ENCODE measurements at regions not wholly inside any gene's neighbourhood (a gene's known extent, or its start where the extent isn't known, plus 50 kb on each side); places are given as distances from the start of the nearest gene placed in this dataset.
"Not testable (repeated sequence)": the region's sequence is repeated elsewhere in the genome, so short reads cannot be mapped to it uniquely, and the experiment has no call there.

DNA sequence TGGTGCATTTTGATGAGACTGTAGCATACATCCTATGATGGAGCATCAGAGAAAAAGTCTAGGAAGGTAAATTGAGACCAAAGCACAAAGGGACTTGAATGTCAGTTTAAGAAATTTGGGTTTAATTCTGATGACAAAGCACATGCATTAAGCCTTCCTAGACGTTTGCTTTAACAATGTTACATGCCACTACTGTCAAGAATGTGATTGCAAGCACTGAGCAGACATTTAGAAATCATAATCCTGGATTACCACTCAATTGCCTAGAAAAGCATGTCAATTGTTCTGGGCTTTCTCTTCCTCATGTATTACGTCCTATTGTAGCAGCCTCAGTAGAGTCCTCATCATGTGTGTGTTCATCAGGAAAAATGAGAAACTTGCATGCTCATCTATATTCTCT lies 117.1 kb downstream of the ZNF281 start:
- no peak for DNase-seq (ENCODE audit: low spot score)
- intact Hi-C loops (cut with DNase I): no loop called here
- no peak for ATAC-seq

DNA sequence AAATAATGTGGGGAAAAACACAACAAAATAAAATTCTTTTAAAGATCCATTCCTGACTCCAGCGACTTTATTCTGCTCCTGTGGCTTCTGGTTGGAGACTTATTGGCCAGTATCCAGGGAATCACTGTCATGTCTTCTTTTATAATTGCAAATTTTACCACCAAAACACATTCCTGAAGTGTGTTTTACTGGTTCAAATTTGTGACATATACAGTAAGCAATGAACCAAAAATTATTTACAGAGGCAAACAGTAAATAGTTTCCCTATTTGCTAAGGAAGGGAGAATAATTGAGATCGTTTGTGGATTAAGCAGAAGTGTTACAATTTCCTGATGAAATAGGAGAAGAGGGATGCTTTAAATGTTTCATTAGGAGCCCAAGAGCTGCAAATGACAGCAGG lies 118.7 kb downstream of the ZNF281 start:
- ATAC-seq: no peak
- no peak for DNase-seq (ENCODE audit: low spot score)
- intact Hi-C loops (cut with DNase I): no loop called here

DNA sequence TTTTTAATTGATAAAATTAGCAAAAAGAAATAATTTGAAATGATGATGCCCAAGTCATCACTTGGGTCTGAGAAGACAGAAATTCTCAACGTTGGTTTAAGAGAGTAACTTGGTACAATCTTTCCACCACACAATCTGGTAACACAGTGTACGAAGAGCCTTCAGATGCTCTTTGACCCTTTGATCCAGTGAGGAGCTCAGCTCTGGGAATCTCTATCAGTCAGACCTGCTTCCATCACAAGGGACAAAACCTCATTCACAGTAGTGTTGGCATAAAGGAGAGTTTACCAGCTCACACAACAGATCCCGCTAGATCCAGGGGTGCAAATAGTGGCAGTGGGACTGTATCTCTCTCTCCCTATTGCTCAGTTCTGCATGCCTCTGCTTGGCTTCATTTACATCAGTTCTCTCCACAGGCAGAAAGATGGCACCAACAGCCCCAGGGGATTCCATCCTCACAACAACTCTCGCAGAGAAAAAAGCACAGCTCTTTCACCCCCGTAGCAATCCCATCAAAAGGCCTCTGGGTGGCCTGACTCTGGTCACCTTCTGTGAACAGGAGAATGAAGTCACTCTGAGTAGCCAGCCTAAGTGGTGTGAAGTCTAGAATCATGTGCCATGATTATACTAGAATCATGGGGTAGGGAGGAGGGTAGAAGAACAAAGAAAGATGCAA lies 119.7 kb downstream of the ZNF281 start:
- intact Hi-C loops (cut with DNase I): no loop called here
- DNase-seq (ENCODE audit: low spot score): no peak
- no peak for ATAC-seq

DNA sequence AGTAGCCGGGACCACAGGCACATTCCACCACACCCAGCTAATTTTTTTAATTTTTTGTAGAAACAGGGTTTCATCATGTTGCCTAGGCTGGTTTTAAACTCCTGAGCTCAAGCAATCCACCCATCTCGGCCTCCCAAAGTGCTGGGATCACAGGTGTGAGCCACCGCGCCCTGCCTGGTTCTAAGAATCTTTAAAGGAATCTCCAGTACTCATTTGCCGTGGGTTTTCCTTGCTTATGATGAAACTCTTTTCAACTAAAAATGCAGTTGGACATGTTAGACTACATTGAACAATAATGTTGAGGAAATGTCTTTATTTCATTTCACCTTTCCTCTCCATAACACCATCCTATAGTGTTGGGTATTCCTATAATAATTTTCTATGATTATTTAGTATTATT lies 121.6 kb downstream of the ZNF281 start:
- intact Hi-C loops (cut with DNase I): no loop called here
- DNase-seq (ENCODE audit: low spot score) (no peak), ATAC-seq (no peak)

DNA sequence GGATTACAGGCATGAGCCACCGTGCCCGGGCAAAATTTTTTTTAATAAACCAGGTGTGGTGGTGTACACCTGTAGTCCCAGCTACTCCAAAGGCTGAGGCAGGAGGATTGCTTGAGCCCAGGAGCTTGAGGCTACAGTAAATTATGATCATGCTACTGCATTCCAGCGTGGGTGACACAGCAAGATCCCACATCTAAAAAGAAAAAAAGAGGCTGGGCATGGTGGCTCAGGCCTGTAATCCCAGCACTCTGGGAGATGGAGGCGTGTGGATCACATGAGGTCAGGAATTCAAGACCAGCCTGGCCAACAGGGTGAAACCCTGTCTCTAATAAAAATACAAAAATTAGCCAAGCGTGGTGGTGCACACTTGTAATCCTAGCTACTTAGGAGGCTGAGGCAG lies 125.6 kb downstream of the ZNF281 start:
- intact Hi-C loops (cut with DNase I); DNase-seq (ENCODE audit: low spot score); ATAC-seq: not testable (repeated sequence)

DNA sequence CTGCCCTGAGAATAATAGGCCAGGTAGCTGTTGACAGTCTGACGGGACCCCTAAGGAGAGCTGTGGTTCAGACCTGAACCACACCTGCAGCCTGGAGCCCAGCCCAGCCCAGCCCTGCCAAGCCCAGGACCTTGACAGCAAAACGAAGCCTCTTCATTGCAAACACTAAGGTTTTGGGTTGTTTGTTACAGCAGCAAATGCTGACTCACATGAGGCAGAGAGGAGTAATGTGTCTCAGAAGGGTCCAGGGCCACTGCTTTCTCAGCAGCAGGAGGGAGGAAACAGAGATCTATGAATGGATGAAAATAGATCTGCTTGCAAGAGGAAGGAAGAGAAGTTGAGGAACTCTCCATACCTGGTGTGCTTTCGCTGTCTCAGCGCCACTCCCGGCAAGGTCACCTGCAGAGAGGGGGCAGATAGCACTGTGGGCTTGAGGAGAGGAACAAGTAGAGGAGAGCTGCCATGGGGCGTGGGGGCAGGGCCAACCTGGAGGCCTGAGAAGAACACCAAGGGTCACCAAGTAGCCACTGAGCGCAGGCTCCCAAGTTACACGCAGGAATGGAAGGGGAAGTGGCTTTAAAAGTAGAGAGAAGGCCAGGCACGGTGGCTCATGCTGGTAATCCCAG lies 127.2 kb downstream of the ZNF281 start:
- no peak for ATAC-seq
- intact Hi-C loops (cut with DNase I): no loop called here
- DNase-seq (ENCODE audit: low spot score): no peak

DNA sequence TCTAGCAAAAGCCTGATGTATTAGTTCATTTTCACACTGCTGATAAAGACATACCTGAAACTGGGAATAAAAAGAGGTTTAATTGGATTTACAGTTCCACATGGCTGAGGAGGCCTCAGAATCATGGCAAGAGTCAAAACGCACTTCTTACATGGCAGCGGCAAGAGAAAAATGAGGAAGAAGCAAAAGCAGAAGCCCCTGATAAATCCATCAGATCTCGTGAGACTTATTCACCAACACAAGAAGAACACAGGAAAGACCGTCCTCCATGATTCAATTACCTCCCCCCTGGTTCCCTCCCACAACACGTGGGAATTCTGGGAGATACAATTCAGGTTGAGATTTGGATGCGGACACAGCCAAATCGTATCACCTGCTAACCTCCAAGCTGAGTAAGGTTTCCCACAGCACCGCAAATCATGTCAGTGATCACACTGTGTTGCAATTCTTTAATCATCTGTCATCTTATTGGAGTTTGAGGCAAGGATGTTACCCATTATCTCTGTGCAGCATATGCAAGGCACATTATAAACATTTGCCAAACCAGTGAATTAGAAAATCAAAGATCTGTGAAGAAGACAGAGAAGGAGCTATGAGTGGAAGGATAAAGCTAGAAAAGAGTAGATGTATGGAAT lies 128.5 kb downstream of the ZNF281 start:
- DNase-seq (ENCODE audit: low spot score) (no peak), ATAC-seq (no peak)
- intact Hi-C loops (cut with DNase I): no loop called here

DNA sequence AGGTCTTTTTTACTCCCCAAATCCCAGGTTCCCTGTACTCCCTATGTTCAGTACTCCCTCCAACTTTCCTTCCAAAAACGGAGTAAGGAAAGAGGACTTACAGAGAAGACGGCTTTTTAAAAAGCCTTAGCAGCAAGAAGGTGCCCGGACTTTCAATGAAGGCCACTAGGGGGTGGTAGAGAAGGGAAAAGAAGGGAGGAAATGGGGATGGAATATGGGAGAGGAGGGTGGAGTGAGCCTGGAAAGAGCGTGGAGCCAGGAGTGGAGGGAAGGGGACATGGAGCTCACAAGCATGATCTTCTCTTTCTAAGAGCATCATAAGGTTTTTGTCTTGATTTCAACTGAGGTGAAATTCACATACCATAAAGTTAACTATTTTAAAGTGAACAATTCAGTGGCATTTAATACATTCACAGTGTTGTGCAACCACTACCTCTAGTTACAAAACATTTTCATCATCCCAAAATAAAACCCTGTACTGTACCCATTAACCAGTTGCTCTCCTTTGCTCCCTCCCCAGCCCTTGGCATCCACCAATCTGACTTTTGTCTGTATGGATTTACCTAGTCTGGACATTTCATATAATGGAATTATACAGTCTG lies 129.9 kb downstream of the ZNF281 start:
- ATAC-seq: no peak
- intact Hi-C loops (cut with DNase I): no loop called here
- DNase-seq (ENCODE audit: low spot score): peak; percentile 63

DNA sequence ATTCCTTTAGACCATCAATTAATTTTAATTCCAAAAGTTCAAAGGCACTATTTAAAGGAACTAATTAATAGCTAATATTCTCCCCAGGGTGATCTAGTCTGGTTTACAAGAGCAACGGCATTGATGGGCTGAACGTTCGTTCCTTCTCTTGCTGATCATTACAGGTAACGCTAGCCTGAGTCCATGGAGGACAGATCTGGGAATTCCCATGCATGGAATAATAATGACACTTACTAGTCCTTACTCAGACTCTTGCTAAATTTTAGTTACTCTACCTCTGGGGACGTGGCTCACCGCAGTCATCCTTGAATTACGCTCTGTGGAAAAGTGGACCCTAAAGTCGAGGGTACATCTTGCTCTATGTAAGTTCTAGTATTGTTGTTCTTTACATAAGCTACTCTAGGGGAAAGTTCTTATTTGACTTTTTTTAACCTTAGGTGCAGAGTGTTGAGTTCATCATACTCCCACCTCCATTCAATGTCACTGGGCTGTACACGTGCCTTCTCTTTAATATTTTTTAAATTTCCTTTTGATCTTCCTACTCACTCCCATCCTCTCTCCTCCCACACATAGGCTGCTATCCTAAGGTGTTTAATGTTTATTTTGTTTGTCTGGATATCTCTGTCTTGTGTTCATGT lies 133.9 kb downstream of the ZNF281 start:
- DNase-seq (ENCODE audit: low spot score): no peak
- intact Hi-C loops (cut with DNase I): no loop called here
- no peak for ATAC-seq

DNA sequence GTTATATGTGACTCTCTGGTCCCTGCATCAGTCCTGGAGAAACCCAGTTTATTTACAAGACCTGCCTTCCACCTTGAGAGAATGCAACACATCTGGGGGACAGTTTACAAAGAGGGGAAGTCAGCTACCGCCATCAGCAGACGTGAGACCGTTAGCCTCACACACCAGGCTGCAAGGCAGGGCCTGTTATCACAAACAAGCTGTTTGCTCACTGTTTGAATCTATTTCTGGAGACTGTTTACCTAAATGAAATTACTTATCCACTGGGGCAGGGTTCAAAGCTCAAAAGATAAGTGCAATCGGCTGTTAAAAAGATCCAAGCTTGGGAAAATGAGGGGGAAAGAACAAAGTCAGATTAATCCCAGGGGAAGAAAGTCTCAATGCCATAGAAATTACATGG lies 134.4 kb downstream of the ZNF281 start:
- intact Hi-C loops (cut with DNase I): no loop called here
- DNase-seq (ENCODE audit: low spot score) (no peak), ATAC-seq (no peak)

DNA sequence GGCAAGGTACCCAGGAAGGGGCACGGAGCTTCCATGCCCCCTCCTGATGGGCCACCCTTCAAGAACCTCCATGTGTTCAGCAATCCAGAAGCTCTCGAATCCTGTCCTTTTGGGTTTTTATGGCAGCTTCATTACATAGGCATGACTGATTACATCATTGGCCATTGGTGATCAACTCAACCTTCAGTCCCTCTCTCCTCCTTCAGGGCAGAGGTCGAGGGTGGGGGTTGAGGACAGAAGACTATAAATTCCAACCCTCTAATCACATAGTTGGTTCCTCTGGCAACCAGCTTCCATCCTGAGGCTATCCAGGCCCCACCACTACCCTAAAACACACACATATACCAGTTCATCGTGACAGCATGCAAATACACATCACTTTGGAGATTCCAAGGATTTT lies 135.7 kb downstream of the ZNF281 start:
- no peak for ATAC-seq
- DNase-seq (ENCODE audit: low spot score): no peak
- intact Hi-C loops (cut with DNase I): no loop called here

DNA sequence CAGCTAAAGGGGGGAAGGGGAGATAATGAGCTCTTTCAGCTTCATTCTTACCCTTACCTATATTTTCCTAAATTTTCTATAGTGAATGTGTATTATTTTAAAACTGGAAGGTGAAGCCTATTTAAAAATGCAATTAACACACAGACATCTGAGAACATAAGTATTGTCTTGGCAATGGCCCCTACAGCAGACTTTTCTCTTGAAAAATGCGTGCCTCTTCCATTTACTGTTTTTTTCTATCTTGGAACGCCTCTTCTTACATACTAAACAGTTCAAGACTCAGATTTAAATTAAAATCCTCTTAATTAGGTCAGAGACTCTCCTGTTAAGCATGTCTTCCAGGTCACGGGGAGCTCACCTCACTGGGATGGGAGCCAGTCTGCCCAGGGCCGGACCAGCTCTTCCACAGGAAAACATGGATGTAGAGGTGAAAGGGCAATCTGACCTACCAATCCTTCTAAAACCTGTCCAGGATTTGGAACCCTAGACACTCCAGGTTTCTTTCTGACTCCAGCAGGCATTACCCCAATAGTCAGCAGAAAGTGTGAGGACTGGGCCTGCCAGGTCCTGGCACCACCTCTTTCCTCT lies 137.3 kb downstream of the ZNF281 start:
- no peak for DNase-seq (ENCODE audit: low spot score)

DNA sequence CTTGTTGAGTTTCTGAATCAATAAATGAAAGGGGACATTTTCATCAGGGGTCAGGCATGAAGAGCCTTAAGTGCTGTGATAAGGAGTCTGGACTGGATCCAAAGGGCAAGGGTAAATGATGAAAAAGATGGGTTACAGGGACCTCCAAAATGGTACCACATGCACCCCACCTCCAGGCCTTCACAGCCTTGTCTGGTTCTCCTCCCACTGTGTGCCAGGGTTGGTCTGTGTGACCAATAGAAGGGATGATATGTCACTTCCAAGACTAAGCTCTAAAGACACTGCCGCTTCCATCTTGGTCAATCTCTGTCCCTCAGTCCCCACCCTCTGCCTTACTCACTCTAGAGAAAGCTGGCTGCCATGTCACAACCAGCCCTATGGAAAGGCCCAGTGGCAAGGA lies 140.6 kb downstream of the ZNF281 start:
- DNase-seq (ENCODE audit: low spot score) (no peak), ATAC-seq (no peak)
- intact Hi-C loops (cut with DNase I): no loop called here

More for the DNA sequence above, 137.3 kb downstream of the ZNF281 start:
- no peak for ATAC-seq
- intact Hi-C loops (cut with DNase I): no loop called here

DNA sequence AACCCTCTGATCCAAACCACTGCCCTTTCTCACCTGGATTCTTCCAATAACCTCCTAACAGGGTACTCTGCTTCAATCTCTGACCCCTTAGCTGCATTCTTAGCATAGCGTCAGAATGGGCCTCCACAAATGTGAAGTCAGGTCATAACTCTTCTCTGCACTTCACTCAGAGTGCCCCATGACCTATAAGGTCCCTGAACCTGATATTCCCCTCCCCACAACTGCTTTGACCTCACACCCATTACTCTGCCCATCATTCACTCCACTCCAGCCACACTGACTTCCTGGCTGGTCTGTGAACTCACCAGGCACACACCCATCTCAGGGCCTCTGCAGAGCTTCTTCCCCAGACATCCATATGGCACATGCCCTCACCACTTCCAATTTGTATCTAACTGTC lies 141.9 kb downstream of the ZNF281 start:
- intact Hi-C loops (cut with DNase I): no loop called here
- ATAC-seq (no peak), DNase-seq (ENCODE audit: low spot score) (no peak)

DNA sequence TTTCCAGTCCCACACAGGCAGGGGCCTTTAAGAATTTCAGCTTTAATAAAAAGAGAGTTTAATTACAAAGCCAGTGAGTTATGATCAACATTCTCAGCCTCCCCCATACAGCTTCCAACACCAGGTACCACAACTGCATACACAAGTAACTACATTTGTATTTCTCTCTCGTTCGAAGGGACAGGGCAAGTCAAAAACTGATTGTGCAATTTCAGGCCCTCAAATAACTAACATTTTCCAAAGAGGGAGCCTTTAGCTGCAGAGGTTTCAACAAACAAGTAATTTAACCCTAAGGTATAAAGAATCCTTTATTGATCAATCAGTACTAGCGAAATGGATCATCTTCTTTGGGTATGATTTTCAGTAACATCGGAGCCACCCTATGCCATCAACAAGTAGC lies 142.4 kb downstream of the ZNF281 start:
- intact Hi-C loops (cut with DNase I): no loop called here
- DNase-seq (ENCODE audit: low spot score) (no peak), ATAC-seq (no peak)

DNA sequence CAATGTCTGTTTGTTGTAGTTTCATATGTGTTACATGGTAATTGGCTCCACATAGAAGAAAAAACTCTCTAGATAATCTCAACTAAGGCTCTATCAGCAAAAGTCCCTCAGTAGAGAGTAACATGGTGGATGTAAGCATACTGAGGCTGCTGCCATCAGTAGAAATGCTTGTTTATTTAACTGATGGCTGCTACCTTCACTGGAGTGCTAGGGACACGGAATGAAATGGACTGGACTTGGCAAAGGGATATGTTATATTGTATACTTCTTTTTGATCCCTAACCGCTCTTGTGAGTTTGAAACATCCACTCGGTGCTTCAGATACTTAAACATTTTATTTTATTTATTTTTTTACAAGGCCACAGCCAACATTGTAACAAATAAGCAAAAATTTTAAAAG lies 143.0 kb downstream of the ZNF281 start:
- DNase-seq (ENCODE audit: low spot score) (no peak), ATAC-seq (no peak)
- intact Hi-C loops (cut with DNase I): no loop called here

DNA sequence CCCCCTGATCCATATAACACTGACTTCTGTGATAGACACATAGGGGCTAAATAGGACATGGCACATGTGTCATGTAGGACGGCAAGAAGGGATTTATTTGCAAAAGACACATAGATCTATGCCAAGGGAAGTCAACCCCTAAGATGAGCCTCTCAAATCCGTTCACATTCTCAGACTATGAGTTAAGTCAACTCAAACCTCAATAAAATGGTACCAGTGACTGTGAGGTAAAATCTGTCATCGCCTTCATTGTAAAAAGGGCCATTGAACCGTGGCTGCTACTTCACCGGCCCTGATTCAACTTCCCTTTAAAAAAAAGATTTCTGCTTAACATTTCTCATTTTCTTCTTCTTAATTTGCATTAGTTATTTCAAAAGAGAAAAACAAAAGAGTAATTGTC lies 144.0 kb downstream of the ZNF281 start:
- intact Hi-C loops (cut with DNase I): no loop called here
- ATAC-seq (no peak), DNase-seq (ENCODE audit: low spot score) (no peak)

DNA sequence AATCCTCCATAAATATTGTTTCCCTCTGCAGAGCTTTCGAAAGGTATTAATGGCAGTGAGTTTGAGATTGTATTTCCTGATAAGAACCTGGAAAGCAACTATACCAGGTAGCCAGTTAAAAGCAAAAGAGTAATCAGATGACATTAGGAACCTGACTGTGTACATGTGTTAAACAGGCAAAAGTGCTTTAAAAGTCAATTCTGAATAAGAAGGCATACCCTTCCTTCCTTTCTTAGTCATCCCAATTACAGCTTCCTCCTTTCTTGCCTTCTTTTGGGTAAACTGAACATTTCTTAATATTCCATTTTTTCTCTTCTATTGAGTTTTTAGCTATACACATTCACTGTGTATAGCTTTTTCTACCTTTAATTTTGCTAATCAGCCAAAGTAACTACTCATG lies 144.7 kb downstream of the ZNF281 start:
- ATAC-seq (no peak), DNase-seq (ENCODE audit: low spot score) (no peak)
- intact Hi-C loops (cut with DNase I): no loop called here

DNA sequence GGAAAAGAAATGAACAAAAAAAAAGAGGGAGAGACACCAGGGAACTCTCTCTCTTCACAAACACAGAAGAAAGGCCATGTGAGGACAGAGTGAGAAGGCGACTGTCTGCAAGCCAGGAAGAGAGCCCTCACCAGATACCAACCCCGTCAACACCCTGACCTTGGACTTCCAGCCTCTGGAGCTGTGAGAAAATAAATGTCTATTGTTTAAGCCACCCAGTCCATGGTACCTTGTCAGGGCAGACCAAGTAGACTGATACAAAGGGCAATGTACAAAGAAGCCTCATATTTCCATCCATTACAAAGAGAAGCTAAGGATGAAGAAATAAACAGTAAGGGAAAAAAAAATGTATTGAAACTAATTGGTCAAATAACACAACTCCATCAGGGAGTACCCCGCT lies 146.6 kb downstream of the ZNF281 start:
- intact Hi-C loops (cut with DNase I): no loop called here
- no peak for ATAC-seq
- no peak for DNase-seq (ENCODE audit: low spot score)
